ENCODE measurements at regions not wholly inside any gene's neighbourhood (a gene's known extent, or its start where the extent isn't known, plus 50 kb on each side); places are given as distances from the start of the nearest gene placed in this dataset.
A peak's percentile ranks its signal among the peaks of the same experiment; 100 is the strongest.

- DNase-seq: no peak
Measured at GRCh38 chr7:134391223-134391622, 67.7 kb downstream of the AKR1B1 start.

DNA sequence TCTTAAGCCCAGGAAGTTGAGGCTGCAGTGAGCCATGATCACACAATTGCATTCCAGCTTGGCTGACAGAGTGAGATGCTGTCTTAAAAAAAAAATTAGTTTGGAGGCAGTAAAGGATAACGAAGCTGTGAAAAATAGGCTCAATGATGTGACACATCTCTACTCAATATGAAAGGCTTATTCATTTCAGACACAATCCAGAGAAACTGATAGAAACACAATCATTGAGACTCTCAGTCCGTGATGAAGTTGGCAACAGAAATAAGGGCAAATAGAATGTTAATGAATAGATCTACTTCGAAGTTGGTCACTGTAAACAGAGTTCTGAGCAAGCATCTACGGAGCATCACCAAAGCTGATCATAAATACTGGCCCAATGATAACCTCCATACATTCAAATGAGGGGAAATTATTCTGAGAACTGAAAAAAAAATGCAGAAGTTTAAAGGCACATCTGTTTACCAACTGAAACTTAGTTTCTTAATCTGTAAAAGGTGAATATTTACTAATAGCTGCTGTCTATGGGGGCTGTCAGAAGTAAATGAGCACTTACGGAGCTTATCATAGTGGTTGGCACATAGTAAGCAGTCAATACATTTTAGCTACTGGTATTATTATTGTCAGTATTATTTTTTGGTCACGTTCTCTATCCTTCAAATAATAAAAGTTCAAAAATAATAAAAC is 70.4 kb downstream of the AKR1B1 start:
- DNase-seq: peak; percentile 2

DNA sequence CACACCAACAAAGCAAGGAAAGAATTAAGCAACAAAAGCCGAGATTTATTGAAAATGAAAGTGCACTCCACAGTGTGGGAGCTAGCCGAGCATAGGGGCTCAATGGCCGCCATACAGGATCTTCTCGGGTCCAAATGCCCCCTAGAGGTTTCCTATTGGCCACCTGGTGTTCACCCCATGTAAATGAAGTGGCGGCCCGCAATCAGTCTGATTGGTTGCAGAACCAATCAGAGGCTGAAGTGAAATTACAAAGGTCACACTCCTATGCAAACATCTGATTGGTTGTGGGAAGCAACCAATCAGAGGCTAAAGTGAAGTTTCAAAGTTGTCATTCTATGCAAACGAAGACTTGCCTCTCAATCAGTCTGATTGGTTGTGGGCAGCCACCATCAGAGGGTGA is 61.8 kb upstream of the SLC35B4 start:
- no peak for DNase-seq

GRCh38 chr7:134376693-134377092 is 60.0 kb upstream of the SLC35B4 start:
- no peak for DNase-seq

- no peak for DNase-seq
Measured at GRCh38 chr7:134375206-134375605, 58.5 kb upstream of the SLC35B4 start.

DNA sequence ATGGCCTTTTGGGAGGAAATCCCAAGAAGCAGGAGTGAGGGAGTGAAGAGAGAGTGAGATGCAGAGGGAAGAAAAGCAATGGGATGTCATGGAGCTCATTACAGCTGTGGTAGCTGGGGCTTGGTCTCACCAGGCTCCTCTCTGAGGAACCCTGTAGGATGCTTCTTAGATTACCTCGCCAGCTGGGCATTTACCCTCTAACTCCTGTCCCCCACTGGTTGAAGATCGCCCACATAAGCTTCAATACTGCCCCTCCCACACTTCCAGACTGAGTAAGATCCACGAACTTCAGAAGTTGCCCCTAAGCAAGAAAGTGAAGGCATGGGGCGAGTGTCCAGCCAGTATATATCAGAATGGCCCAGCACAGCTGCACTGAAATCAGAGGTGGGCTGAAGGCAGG is 58.1 kb upstream of the SLC35B4 start:
- DNase-seq: no peak

- no peak for DNase-seq
Measured at GRCh38 chr7:134374291-134374690, 57.6 kb upstream of the SLC35B4 start.

DNA sequence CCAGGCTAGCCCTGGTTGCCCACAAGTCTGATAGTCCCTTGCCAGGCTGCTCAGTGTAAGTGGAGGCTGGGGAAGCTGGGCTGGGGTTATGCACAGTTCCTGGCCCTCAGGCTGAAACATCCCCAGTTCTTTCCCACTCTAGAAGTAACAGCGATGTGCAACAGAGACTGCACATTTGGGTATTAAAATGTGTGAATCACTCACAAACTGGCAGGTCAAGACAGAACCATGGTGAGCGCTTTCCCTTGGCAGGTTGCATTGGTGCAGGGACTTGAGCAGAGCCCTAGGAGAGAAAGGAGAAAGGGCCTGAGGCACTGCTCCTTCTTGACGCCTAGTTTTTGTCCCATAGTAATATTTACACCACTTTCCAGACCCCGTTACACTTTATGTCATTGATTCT is 56.1 kb upstream of the SLC35B4 start:
- no peak for DNase-seq

DNA sequence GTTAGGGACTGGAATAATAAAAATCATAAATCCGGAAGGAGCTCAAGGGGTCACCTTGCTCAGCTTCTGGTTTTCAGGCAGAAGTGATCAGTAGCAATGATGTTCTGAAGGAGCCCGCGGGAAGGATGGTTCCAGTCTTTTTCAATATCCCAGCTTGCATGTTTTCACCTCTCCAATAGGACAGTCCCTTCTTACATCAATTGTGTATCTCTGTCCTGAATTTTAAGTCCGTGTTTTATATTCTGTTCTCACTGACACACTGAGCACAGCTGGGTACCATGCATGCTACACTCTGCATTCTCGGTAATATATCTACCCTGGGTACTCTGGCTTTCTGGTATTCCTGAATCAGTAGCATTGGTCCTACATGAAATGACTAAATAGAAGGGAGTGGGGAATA is 55.2 kb upstream of the SLC35B4 start:
- no peak for DNase-seq

- no peak for DNase-seq
Measured at GRCh38 chr7:134371536-134371935, 54.8 kb upstream of the SLC35B4 start.

DNA sequence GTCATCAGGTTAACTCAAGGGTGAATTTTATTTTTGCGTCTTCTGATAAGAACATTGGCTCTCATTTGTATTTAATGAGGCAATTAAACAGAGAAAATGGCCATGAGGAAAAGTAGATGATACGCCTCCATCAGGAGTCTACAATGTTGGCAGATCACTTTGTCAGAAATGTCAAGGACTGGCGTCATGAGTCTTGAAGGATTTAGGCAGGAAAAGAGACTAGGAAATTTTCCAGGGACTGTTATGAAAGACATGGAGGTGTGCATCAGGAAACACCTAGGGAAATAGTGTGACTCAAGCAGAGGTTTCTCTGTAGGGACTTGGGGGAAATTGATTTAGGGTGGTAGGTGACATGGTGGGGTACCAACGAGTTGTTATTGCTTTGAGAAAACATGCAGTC is 53.4 kb upstream of the SLC35B4 start:
- DNase-seq: no peak

DNA sequence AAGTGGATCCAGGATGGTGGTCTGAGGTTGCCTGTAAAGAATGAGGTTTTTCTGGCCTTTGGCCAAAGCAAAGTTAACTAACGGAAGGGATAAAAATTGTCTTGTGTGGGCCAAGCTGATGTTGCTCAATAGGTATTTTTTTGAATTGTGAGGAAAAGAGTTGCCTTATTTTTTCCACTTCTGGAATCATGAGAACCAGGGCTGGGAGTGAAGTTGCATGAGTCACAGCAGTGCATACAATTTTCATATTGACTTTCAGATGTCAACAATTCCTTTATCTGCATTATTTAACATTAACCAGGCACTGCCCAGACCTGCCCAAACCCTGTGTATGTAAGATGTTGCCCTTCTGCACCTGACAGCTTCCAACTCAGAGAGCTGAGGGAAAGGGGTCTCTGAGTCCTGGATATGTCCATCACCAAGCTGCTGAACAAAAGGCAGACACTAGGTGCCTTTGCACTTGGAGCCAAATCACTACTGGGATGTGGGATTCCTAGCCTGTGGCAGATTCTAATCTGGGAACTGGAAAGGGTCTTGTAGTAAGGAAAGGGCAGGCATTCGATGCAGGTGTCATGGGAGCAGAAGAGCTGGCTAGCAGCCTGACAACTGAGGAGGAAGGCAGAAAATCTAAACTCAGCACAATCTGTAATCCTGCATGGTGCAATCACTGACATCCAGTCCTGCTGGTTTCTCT is 52.3 kb upstream of the SLC35B4 start:
- DNase-seq: no peak

GRCh38 chr7:134367956-134368749 is 51.4 kb upstream of the SLC35B4 start:
- no peak for DNase-seq
